ENCODE measurements at regions not wholly inside any gene's neighbourhood (a gene's known extent, or its start where the extent isn't known, plus 50 kb on each side); places are given as distances from the start of the nearest gene placed in this dataset.

GRCh38 chr9:97766092-97766491 lies 69.0 kb upstream of the XPA start:
- TF ChIP-seq CTCF (IDR thresholded peaks at IDR 0.05), result no peak
- no peak for TF ChIP-seq POLR2A (IDR thresholded peaks at IDR 0.05)
